Activated CD4-positive, alpha-beta T cell treated with anti-CD3 and anti-CD28 coated beads for 36 hours (primary cell): ENCODE measurements at regions not wholly inside any gene's neighbourhood (a gene's known extent, or its start where the extent isn't known, plus 50 kb on each side); places are given as distances from the start of the nearest gene placed in this dataset.
A peak's percentile ranks its signal among the peaks of the same experiment; 100 is the strongest.

Source experiments
- ATAC-seq: fragments of 200-7000 bp; cut with Tn5 transposase; one replicate; pipeline ENCODE4 v1.10.0; 2021; ENCODE audit warnings: mild to moderate bottlenecking, moderate library complexity
- CTCF ChIA-PET: fragments of 350-600 bp; sonication (Branson Sonifier 250); formaldehyde crosslinking; loops from one replicate; lab custom pipeline; 2021; ENCODE audit warnings: antibody characterized with exemption; lab: Charles Lee
- POLR2A ChIA-PET: fragments of 350-600 bp; sonication (Branson Sonifier 250); formaldehyde crosslinking; loops from one replicate; lab custom pipeline; 2021; ENCODE audit warnings: antibody characterized with exemption, inconsistent platforms; lab: Charles Lee
- DNase-seq: peaks from one replicate; pipeline ENCODE4 v3.0.0-alpha.2; 2020
- H3K27ac Mint-ChIP-seq: one replicate; pipeline ENCODE4 v1.8.0; 2021; ENCODE audit warnings: mixed read lengths
- H3K27me3 Mint-ChIP-seq: one replicate; pipeline ENCODE4 v1.8.0; 2021; ENCODE audit warnings: mixed read lengths
- H3K36me3 Mint-ChIP-seq: one replicate; pipeline ENCODE4 v1.8.0; 2021; ENCODE audit warnings: low read depth, mixed read lengths
- H3K4me1 Mint-ChIP-seq: one replicate; pipeline ENCODE4 v1.8.0; 2021; ENCODE audit warnings: mixed read lengths
- H3K4me3 Mint-ChIP-seq: one replicate; pipeline ENCODE4 v1.8.0; 2021; ENCODE audit warnings: mild to moderate bottlenecking, moderate library complexity, mixed read lengths
- H3K9me3 Mint-ChIP-seq: one replicate; pipeline ENCODE4 v1.8.0; 2021; ENCODE audit warnings: low read depth, mixed read lengths
- intact Hi-C, 2 experiments: fragments of 100-400 bp; cut with DNase I in 1 of 2; cut with micrococcal nuclease in 1 of 2; formaldehyde crosslinking; loops; one replicate each; pipeline versions ENCODE4 v1.14.2 to v1.15.1; 2022 to 2024; cut with DNase I, micrococcal nuclease

- peaks cover 21% of the 10 kb centered on the region for H3K27me3 Mint-ChIP-seq
- no peaks in the 10 kb centered on the region for H3K36me3 Mint-ChIP-seq
- H3K4me1 Mint-ChIP-seq: peaks cover 3% of the 10 kb centered on the region
- H3K9me3 Mint-ChIP-seq: no peaks in the 10 kb centered on the region
- DNase-seq: no peak
- no peak for ATAC-seq
- H3K27ac Mint-ChIP-seq: no peak overlapping the region
- intact Hi-C loops: no loop called here
- CTCF ChIA-PET: interaction anchor here (0.6 to 7.6 kb wide), 17 partner anchors 8 to 1050 kb away, joined by 3 to 269 read pairs (median 5); partner anchors contain the start of genes CCR5 and CXCR6
- POLR2A ChIA-PET: no interaction called here
- H3K4me3 Mint-ChIP-seq: no peak overlapping the region
Measured at GRCh38 chr3:46080124-46080968, 53.1 kb upstream of the XCR1 start.

GRCh38 chr3:46078712-46079400 lies 51.6 kb upstream of the XCR1 start:
- peaks cover 23% of the 10 kb centered on the region for H3K27me3 Mint-ChIP-seq
- H3K27ac Mint-ChIP-seq: no peak overlapping the region
- CTCF ChIA-PET: interaction anchor here (0.6 to 7.6 kb wide), 55 partner anchors 11 to 1040 kb away, joined by 3 to 269 read pairs (median 4); partner anchors contain the start of genes CCR5 and CXCR6

More at GRCh38 chr3:46078712-46079400, 51.6 kb upstream of the XCR1 start:
- DNase-seq (peak; percentile 93), ATAC-seq (peak; percentile 98)
- H3K4me1 Mint-ChIP-seq: peaks cover 3% of the 10 kb centered on the region
- no peak overlapping the region for H3K4me3 Mint-ChIP-seq
- intact Hi-C loops: loop anchor here (1.0 to 10.0 kb wide), 7 partner anchors 141 to 1042 kb away; no protein-coding TSS in a partner anchor
- H3K36me3 Mint-ChIP-seq: no peaks in the 10 kb centered on the region
- no peaks in the 10 kb centered on the region for H3K9me3 Mint-ChIP-seq
- POLR2A ChIA-PET: no interaction called here
